IMR-90 (cell line): ENCODE measurements at regions not wholly inside any gene's neighbourhood (a gene's known extent, or its start where the extent isn't known, plus 50 kb on each side); places are given as distances from the start of the nearest gene placed in this dataset.

ENCODE experiments used
- ATAC-seq: fragments of 200-7000 bp; cut with Tn5 transposase; 2 replicates; pipeline ENCODE4 v1.9.1; 2020; ENCODE audit warnings: low read depth, mild to moderate bottlenecking, moderate library complexity
- BruUV-seq: library from RNA; stranded (reverse); fragments of 400-500 nt; replicated peaks from 2 replicates; lab custom pipeline; 2021; lab: Mats Ljungman, UMichigan
- CTCF ChIA-PET: fragments of 300-600 bp; formaldehyde crosslinking; extraction: SDS; loops from one replicate; lab custom pipeline; 2021; ENCODE audit warnings: antibody characterized with exemption; lab: Yijun Ruan, JAX
- POLR2A ChIA-PET: fragments of 300-600 bp; sonication (Branson Sonifier 250); formaldehyde crosslinking; loops from one replicate; lab custom pipeline; 2022; ENCODE audit warnings: antibody characterized with exemption; ENCODE audit not compliant: unreplicated experiment; lab: Charles Lee
- DNase-seq: peaks from one replicate; pipeline ENCODE4 v3.0.0; 2013
- H2AFZ ChIP-seq: replicated peaks from 2 replicates; pipeline ENCODE3; 2013; ENCODE audit warnings: low read length, mild to moderate bottlenecking; ENCODE audit not compliant: poor library complexity
- H2AK5ac ChIP-seq: 2 replicates; pipeline ENCODE4 v1.6.1; 2013; ENCODE audit warnings: low read depth, low read length, inconsistent platforms
- H2AK9ac ChIP-seq: replicated peaks from 2 replicates; pipeline ENCODE3; 2013; ENCODE audit warnings: mild to moderate bottlenecking, low read depth, low read length, moderate library complexity; ENCODE audit not compliant: poor library complexity
- H2BK120ac ChIP-seq: 2 replicates; pipeline ENCODE4 v1.6.1; 2013; ENCODE audit warnings: low read depth, low read length, inconsistent platforms
- H2BK15ac ChIP-seq: 3 replicates; pipeline ENCODE4 v1.6.1; 2013; ENCODE audit warnings: low read depth, low read length, inconsistent platforms
- H2BK20ac ChIP-seq: 2 replicates; pipeline ENCODE4 v1.6.1; 2013; ENCODE audit warnings: low read depth, mild to moderate bottlenecking, inconsistent platforms, low read length, moderate library complexity
- H2BK5ac ChIP-seq: 2 replicates; pipeline ENCODE4 v1.6.1; 2013; ENCODE audit warnings: mild to moderate bottlenecking, low read depth, low read length, inconsistent platforms; ENCODE audit not compliant: poor library complexity, severe bottlenecking
- H3K14ac ChIP-seq: replicated peaks from 2 replicates; pipeline ENCODE4 v1.6.1; 2013; ENCODE audit warnings: low read depth, low read length, inconsistent platforms
- H3K18ac ChIP-seq: 2 replicates; pipeline ENCODE4 v1.6.1; 2013; ENCODE audit warnings: low read depth, low read length, control low read depth
- H3K23ac ChIP-seq: 2 replicates; pipeline ENCODE4 v1.6.1; 2013; ENCODE audit warnings: low read depth, low read length, inconsistent platforms
- H3K27ac ChIP-seq: 2 replicates; pipeline ENCODE4 v1.5.1; 2013; ENCODE audit warnings: mild to moderate bottlenecking, control low read depth, low read length; ENCODE audit not compliant: insufficient read depth
- H3K27me3 ChIP-seq: 2 replicates; pipeline ENCODE4 v1.6.1; 2013; ENCODE audit warnings: low read length; ENCODE audit not compliant: control insufficient read depth, insufficient read depth
- H3K36me3 ChIP-seq: 2 replicates; pipeline ENCODE4 v1.6.1; 2013; ENCODE audit warnings: low read length, mixed read lengths; ENCODE audit not compliant: control insufficient read depth, insufficient read depth
- H3K4ac ChIP-seq: 2 replicates; pipeline ENCODE4 v1.6.1; 2013; ENCODE audit warnings: low read depth, low read length, inconsistent platforms
- H3K4me1 ChIP-seq: 2 replicates; pipeline ENCODE4 v1.6.1; 2013; ENCODE audit warnings: low read length, mixed read lengths; ENCODE audit not compliant: control insufficient read depth, insufficient read depth
- H3K4me2 ChIP-seq: 2 replicates; pipeline ENCODE4 v1.6.1; 2013; ENCODE audit warnings: low read depth, mild to moderate bottlenecking, control low read depth, low read length, moderate library complexity
- H3K4me3 ChIP-seq: 2 replicates; pipeline ENCODE4 v1.5.1; 2013; ENCODE audit warnings: low read depth, mild to moderate bottlenecking, control low read depth, low read length, moderate library complexity; ENCODE audit not compliant: insufficient read depth
- H3K56ac ChIP-seq: 2 replicates; pipeline ENCODE4 v1.6.1; 2013; ENCODE audit warnings: low read length, inconsistent platforms; ENCODE audit not compliant: insufficient read depth; ENCODE audit errors: extremely low read depth
- H3K79me1 ChIP-seq, 2 experiments: 2 replicates each; pipeline ENCODE4 v1.6.1; 2013; ENCODE audit warnings: low read length in 2 of 2, inconsistent platforms in 1 of 2, low read depth in 1 of 2
- H3K9ac ChIP-seq: 2 replicates; pipeline ENCODE4 v1.6.1; 2013; ENCODE audit warnings: low read depth, low read length, control low read depth
- H3K9me1 ChIP-seq: 2 replicates; pipeline ENCODE4 v1.6.1; 2013; ENCODE audit warnings: low read length, inconsistent platforms; ENCODE audit not compliant: insufficient read depth
- H3K9me3 ChIP-seq: 2 replicates; pipeline ENCODE4 v1.6.1; 2013; ENCODE audit warnings: low read length; ENCODE audit not compliant: control insufficient read depth, insufficient read depth
- H4K20me1 ChIP-seq: 2 replicates; pipeline ENCODE4 v1.6.1; 2013; ENCODE audit warnings: low read length, inconsistent platforms; ENCODE audit not compliant: insufficient read depth
- H4K5ac ChIP-seq: 2 replicates; pipeline ENCODE4 v1.6.1; 2013; ENCODE audit warnings: mild to moderate bottlenecking, low read depth, low read length, control low read depth
- H4K8ac ChIP-seq, 2 experiments: 2 replicates each; pipeline ENCODE4 v1.6.1; 2013; ENCODE audit warnings: low read depth in 2 of 2, low read length in 2 of 2, control low read depth in 1 of 2, inconsistent platforms in 1 of 2
- H4K91ac ChIP-seq: 2 replicates; pipeline ENCODE4 v1.6.1; 2013; ENCODE audit warnings: low read depth, low read length, inconsistent platforms; ENCODE audit not compliant: insufficient read depth
- BHLHE40 ChIP-seq: fragments of 150-350 bp; IDR thresholded peaks from 2 replicates; pipeline ENCODE4 v1.6.1; 2016; ENCODE audit warnings: mild to moderate bottlenecking, low read depth, low read length
- CEBPB ChIP-seq: IDR thresholded peaks from 2 replicates; pipeline ENCODE4 v1.6.1; 2012; ENCODE audit warnings: low read depth, low read length, improper control_type of control experiment
- CHD1 ChIP-seq: IDR thresholded peaks from 2 replicates; pipeline ENCODE4 v1.6.1; 2012; ENCODE audit warnings: low read depth, low read length, improper control_type of control experiment
- CTCF ChIP-seq: conservative IDR thresholded peaks from 2 replicates; pipeline ENCODE4 v1.5.1; 2012; ENCODE audit warnings: mild to moderate bottlenecking, low read depth, low read length, improper control_type of control experiment
- FOS ChIP-seq: fragments of 150-350 bp; IDR thresholded peaks from 2 replicates; pipeline ENCODE4 v1.6.1; 2016; ENCODE audit warnings: low read depth, low read length
- MAFK ChIP-seq: IDR thresholded peaks from 2 replicates; pipeline ENCODE4 v1.6.1; 2012; ENCODE audit warnings: low read depth, low read length, improper control_type of control experiment
- MAZ ChIP-seq: IDR thresholded peaks from 2 replicates; pipeline ENCODE4 v1.6.1; 2012; ENCODE audit warnings: low read depth, mild to moderate bottlenecking, low read length, improper control_type of control experiment, moderate library complexity, borderline replicate concordance
- MXI1 ChIP-seq: IDR thresholded peaks from 2 replicates; pipeline ENCODE4 v1.6.1; 2012; ENCODE audit warnings: low read depth, mild to moderate bottlenecking, low read length, moderate library complexity, borderline replicate concordance
- NFE2L2 ChIP-seq: fragments of 150-350 bp; IDR thresholded peaks from 2 replicates; pipeline ENCODE4 v1.6.1; 2016; ENCODE audit warnings: low read depth, mild to moderate bottlenecking, low read length
- POLR2A ChIP-seq: IDR thresholded peaks from 2 replicates; pipeline ENCODE4 v1.6.1; 2012; ENCODE audit warnings: mild to moderate bottlenecking, low read depth, low read length
- RAD21 ChIP-seq: IDR thresholded peaks from 2 replicates; pipeline ENCODE4 v1.6.1; 2012; ENCODE audit warnings: low read length, improper control_type of control experiment
- RCOR1 ChIP-seq: IDR thresholded peaks from 2 replicates; pipeline ENCODE4 v1.6.1; 2012; ENCODE audit warnings: mild to moderate bottlenecking, low read length, improper control_type of control experiment; ENCODE audit not compliant: insufficient replicate concordance
- RFX5 ChIP-seq: IDR thresholded peaks from 2 replicates; pipeline ENCODE4 v1.8.0; 2012; ENCODE audit warnings: low read depth, mild to moderate bottlenecking, low read length, moderate library complexity
- SMC3 ChIP-seq: fragments of 150-350 bp; IDR thresholded peaks from 2 replicates; pipeline ENCODE4 v1.6.1; 2016; ENCODE audit warnings: low read depth, mild to moderate bottlenecking, antibody characterized with exemption, low read length, moderate library complexity
- dilution Hi-C: fragments of 300-500 bp; cut with HindIII; formaldehyde crosslinking; loops from one replicate; pipeline ENCODE4 v1.14.3; 2018; ENCODE audit warnings: low sequenced_read_pairs; ENCODE audit not compliant: unreplicated experiment
- in situ Hi-C: fragments of 300-500 bp; cut with MboI; formaldehyde crosslinking; loops from 3 replicates; pipeline ENCODE4 v1.14.3; 2019; ENCODE audit warnings: low sequenced_read_pairs, inconsistent platforms, mixed read lengths
- intact Hi-C: fragments of 100-400 bp; cut with micrococcal nuclease; formaldehyde crosslinking; loops from 2 replicates; pipeline ENCODE4 v1.10.0; 2022
- TF ChIP-seq, protein P1 (sequence below): fragments of 150-350 bp; IDR thresholded peaks from 2 replicates; pipeline ENCODE4 v1.6.1; 2017; ENCODE audit warnings: mild to moderate bottlenecking, antibody characterized with exemption, low read length, low read depth
- TF ChIP-seq, protein P2 (sequence below): fragments of 150-350 bp; IDR thresholded peaks from 2 replicates; pipeline ENCODE4 v1.6.1; 2016; ENCODE audit warnings: low read depth, mild to moderate bottlenecking, low read length, moderate library complexity, borderline replicate concordance

DNA sequence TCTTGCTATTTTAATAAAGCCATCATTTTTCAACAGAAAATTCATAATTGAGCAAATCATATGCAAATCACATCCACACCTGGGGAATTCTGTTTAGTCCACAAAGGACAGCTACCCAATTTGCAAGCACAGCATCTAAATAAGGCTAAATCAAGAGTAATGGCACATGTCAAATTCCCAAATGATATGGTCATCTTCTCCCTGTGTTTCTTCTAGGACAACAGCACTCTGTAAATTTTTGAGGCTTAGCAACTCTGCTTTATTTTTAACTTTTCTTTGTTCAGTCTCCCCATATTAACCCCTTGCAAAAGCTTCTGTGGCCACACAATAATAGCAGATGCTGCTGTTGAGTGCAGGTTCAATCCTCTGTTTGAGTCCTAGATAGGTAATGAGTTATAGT lies 155.6 kb upstream of the DAAM1 start:
- H3K56ac ChIP-seq = no peak overlapping the region
- H3K9me3 ChIP-seq = no peaks in the 10 kb centered on the region
- DNase-seq (no peak), ATAC-seq (no peak)
- no peak overlapping the region for H3K4me2 ChIP-seq
- H4K91ac ChIP-seq = no peak overlapping the region
- TF ChIP-seq CTCF = no peak
- no peak for TF ChIP-seq BHLHE40
- no peak for TF ChIP-seq MAZ
- TF ChIP-seq, protein P1, sequence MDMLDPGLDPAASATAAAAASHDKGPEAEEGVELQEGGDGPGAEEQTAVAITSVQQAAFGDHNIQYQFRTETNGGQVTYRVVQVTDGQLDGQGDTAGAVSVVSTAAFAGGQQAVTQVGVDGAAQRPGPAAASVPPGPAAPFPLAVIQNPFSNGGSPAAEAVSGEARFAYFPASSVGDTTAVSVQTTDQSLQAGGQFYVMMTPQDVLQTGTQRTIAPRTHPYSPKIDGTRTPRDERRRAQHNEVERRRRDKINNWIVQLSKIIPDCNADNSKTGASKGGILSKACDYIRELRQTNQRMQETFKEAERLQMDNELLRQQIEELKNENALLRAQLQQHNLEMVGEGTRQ = no peak
- TF ChIP-seq MAFK = no peak
- no peak for TF ChIP-seq MXI1
- no peak for TF ChIP-seq SMC3
- no peak for TF ChIP-seq RCOR1
- TF ChIP-seq NFE2L2 = no peak
- TF ChIP-seq FOS = no peak
- no peak for TF ChIP-seq CHD1
- TF ChIP-seq RAD21 = no peak
- TF ChIP-seq POLR2A = no peak
- TF ChIP-seq CEBPB = no peak
- TF ChIP-seq, protein P2, sequence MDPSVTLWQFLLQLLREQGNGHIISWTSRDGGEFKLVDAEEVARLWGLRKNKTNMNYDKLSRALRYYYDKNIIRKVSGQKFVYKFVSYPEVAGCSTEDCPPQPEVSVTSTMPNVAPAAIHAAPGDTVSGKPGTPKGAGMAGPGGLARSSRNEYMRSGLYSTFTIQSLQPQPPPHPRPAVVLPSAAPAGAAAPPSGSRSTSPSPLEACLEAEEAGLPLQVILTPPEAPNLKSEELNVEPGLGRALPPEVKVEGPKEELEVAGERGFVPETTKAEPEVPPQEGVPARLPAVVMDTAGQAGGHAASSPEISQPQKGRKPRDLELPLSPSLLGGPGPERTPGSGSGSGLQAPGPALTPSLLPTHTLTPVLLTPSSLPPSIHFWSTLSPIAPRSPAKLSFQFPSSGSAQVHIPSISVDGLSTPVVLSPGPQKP = no peak
- no peak for TF ChIP-seq RFX5
- no peaks in the 10 kb centered on the region for H3K79me1 ChIP-seq
- no peak overlapping the region for H2BK15ac ChIP-seq
- H3K36me3 ChIP-seq = no peaks in the 10 kb centered on the region
- CTCF ChIA-PET = interaction anchor here (0.6 kb wide), 1 partner anchor 112 kb away, joined by 4 read pairs; no protein-coding TSS in a partner anchor
- H3K27me3 ChIP-seq = no peaks in the 10 kb centered on the region
- H2BK5ac ChIP-seq = no peak overlapping the region
- no peak overlapping the region for H3K4ac ChIP-seq
- H2AK5ac ChIP-seq = no peak overlapping the region
- no peak overlapping the region for H3K27ac ChIP-seq
- H4K20me1 ChIP-seq = no peaks in the 10 kb centered on the region
- no peak overlapping the region for H4K5ac ChIP-seq
- H2BK120ac ChIP-seq = no peak overlapping the region
- POLR2A ChIA-PET = no interaction called here
- no peak overlapping the region for H2AFZ ChIP-seq
- H3K9me1 ChIP-seq = no peaks in the 10 kb centered on the region
- H3K9ac ChIP-seq = no peak overlapping the region
- no TSS peak for BruUV-seq
- intact Hi-C loops (no loop called here), dilution Hi-C loops (no loop called here), in situ Hi-C loops (loop anchor here (5.0 kb wide), 2 partner anchors 89 to 409 kb away; no protein-coding TSS in a partner anchor)
- H2AK9ac ChIP-seq = no peak overlapping the region
- H2BK20ac ChIP-seq = no peak overlapping the region
- no peak overlapping the region for H3K14ac ChIP-seq
- no peaks in the 10 kb centered on the region for H3K4me1 ChIP-seq
- no peak overlapping the region for H4K8ac ChIP-seq
- H3K23ac ChIP-seq = no peak overlapping the region
- no peak overlapping the region for H3K18ac ChIP-seq
- H3K4me3 ChIP-seq = no peak overlapping the region
